ENCODE measurements at regions not wholly inside any gene's neighbourhood (a gene's known extent, or its start where the extent isn't known, plus 50 kb on each side); places are given as distances from the start of the nearest gene placed in this dataset.

- TF ChIP-seq CTCF (optimal IDR thresholded peaks at IDR 0.05 in 1 of 3, IDR thresholded peaks at IDR 0.05 in 1 of 3, conservative IDR thresholded peaks at IDR 0.05 in 1 of 3; ENCODE audit: extremely low read depth in 1 of 3, insufficient read depth in 2 of 3, low read length in 3 of 3) (no peak), EZH2 (IDR thresholded peaks at IDR 0.05; ENCODE audit: low read length) (no peak)
These were observed 423.7 kb upstream of the MMADHC start for GRCh38 chr2:150011161-150011730.

Measured in keratinocyte (primary cell).